ENCODE measurements at regions not wholly inside any gene's neighbourhood (a gene's known extent, or its start where the extent isn't known, plus 50 kb on each side); places are given as distances from the start of the nearest gene placed in this dataset.

GRCh38 chr6:21958428-21958827 lies 338.4 kb downstream of the PRL start:
- no peak for DNase-seq (ENCODE audit: low read depth, low spot score)

GRCh38 chr6:21961226-21961625 lies 335.6 kb downstream of the PRL start:
- no peak for DNase-seq (ENCODE audit: low read depth, low spot score)

GRCh38 chr6:21965016-21965415 lies 331.8 kb downstream of the PRL start:
- DNase-seq (ENCODE audit: low read depth, low spot score), result no peak

GRCh38 chr6:21965953-21966539 lies 330.8 kb downstream of the PRL start:
- no peak for DNase-seq (ENCODE audit: low read depth, low spot score)

GRCh38 chr6:21967056-21967974 lies 329.5 kb downstream of the PRL start:
- DNase-seq (ENCODE audit: low read depth, low spot score), result no peak

- DNase-seq (ENCODE audit: low read depth, low spot score), result no peak
These were observed 328.4 kb downstream of the PRL start for GRCh38 chr6:21968411-21968810.

GRCh38 chr6:21969192-21969591 lies 327.6 kb downstream of the PRL start:
- DNase-seq (ENCODE audit: low read depth, low spot score), result no peak

GRCh38 chr6:21970569-21971300 lies 326.1 kb downstream of the PRL start:
- DNase-seq (ENCODE audit: low read depth, low spot score), result no peak

GRCh38 chr6:21971541-21971940 lies 325.3 kb downstream of the PRL start:
- no peak for DNase-seq (ENCODE audit: low read depth, low spot score)

GRCh38 chr6:21972516-21972915 lies 324.3 kb downstream of the PRL start:
- DNase-seq (ENCODE audit: low read depth, low spot score), result no peak

GRCh38 chr6:21977346-21977745 lies 319.5 kb downstream of the PRL start:
- DNase-seq (ENCODE audit: low read depth, low spot score), result no peak

- no peak for DNase-seq (ENCODE audit: low read depth, low spot score)
These were observed 315.5 kb downstream of the PRL start for GRCh38 chr6:21981235-21981833.

GRCh38 chr6:21984135-21984534 lies 312.7 kb downstream of the PRL start:
- DNase-seq (ENCODE audit: low read depth, low spot score), result no peak

GRCh38 chr6:21984561-21984960 lies 312.3 kb downstream of the PRL start:
- no peak for DNase-seq (ENCODE audit: low read depth, low spot score)

- no peak for DNase-seq (ENCODE audit: low read depth, low spot score)
These were observed 310.9 kb downstream of the PRL start for GRCh38 chr6:21985904-21986303.

- DNase-seq (ENCODE audit: low read depth, low spot score), result no peak
These were observed 310.1 kb downstream of the PRL start for GRCh38 chr6:21986703-21987102.

- DNase-seq (ENCODE audit: low read depth, low spot score), result peak; percentile 60
These were observed 309.3 kb downstream of the PRL start for GRCh38 chr6:21987501-21987957.

GRCh38 chr6:21990577-21990976 lies 306.3 kb downstream of the PRL start:
- DNase-seq (ENCODE audit: low read depth, low spot score), result no peak

GRCh38 chr6:21992178-21992967 lies 304.5 kb downstream of the PRL start:
- DNase-seq (ENCODE audit: low read depth, low spot score), result no peak

GRCh38 chr6:21993841-21994240 lies 303.0 kb downstream of the PRL start:
- no peak for DNase-seq (ENCODE audit: low read depth, low spot score)

- no peak for DNase-seq (ENCODE audit: low read depth, low spot score)
These were observed 302.0 kb downstream of the PRL start for GRCh38 chr6:21994821-21995220.
